SK-N-MC (cell line): ENCODE measurements at regions not wholly inside any gene's neighbourhood (a gene's known extent, or its start where the extent isn't known, plus 50 kb on each side); places are given as distances from the start of the nearest gene placed in this dataset.

Experiments used
- EZH2 ChIP-seq: fragments of 200-600 bp; sonication (generic); IDR thresholded peaks from one replicate; pipeline ENCODE4 v1.6.1; 2017; ENCODE audit warnings: antibody characterized with exemption
- POLR2AphosphoS5 ChIP-seq: IDR thresholded peaks from 2 replicates; pipeline ENCODE4 v1.6.1; 2012; ENCODE audit warnings: mild to moderate bottlenecking, low read depth, low read length, borderline replicate concordance

DNA sequence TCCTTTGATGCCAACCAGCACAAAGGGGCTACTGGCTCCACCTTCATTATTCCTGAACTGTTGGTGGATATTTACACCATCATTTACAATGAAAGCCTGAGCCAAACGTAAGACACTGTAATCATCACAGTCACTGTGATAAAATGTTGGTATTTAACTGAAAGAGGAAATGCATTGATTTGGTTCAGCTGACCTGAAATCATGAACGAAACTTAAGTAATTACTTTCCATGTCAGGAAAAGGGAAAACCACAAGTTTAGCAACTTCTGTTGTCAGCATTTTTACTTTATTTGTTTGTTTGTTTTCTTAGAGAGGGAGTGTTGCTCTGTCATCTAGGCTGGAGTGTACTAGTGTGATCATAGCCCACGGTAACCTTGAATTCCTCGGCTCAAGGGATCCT lies 247.8 kb upstream of the FAM47A start:
- TF ChIP-seq EZH2 (no peak), POLR2AphosphoS5 (no peak)
